ENCODE measurements at regions not wholly inside any gene's neighbourhood (a gene's known extent, or its start where the extent isn't known, plus 50 kb on each side); places are given as distances from the start of the nearest gene placed in this dataset.

GRCh38 chr20:54704032-54704635, 228.7 kb downstream of the DOK5 start:
- TF ChIP-seq YY1 (IDR thresholded peaks at IDR 0.05; ENCODE audit: insufficient read depth, insufficient read length) = no peak
- no peak for TF ChIP-seq ZNF274 (IDR thresholded peaks at IDR 0.05; ENCODE audit: low read depth, low read length)
- no peak for TF ChIP-seq SUZ12 (IDR thresholded peaks at IDR 0.05; ENCODE audit: extremely low read depth, insufficient read depth, insufficient read length)
